PC-9 (cell line): ENCODE measurements at regions not wholly inside any gene's neighbourhood (a gene's known extent, or its start where the extent isn't known, plus 50 kb on each side); places are given as distances from the start of the nearest gene placed in this dataset.

Experiments used
- BruUV-seq: library from RNA; stranded (reverse); fragments of 400-500 nt; replicated peaks from 2 replicates; lab custom pipeline; 2021; lab: Mats Ljungman, UMichigan
- CTCF ChIA-PET: fragments of 300-600 bp; sonication (Branson Sonifier 250); formaldehyde crosslinking; loops from one replicate; lab custom pipeline; 2022; ENCODE audit warnings: antibody characterized with exemption; lab: Charles Lee
- POLR2A ChIA-PET: fragments of 300-600 bp; sonication (Branson Sonifier 250); formaldehyde crosslinking; loops from one replicate; lab custom pipeline; 2022; ENCODE audit warnings: antibody characterized with exemption; ENCODE audit not compliant: unreplicated experiment; lab: Charles Lee
- DNase-seq, 2 experiments: peaks; one replicate each; pipeline versions ENCODE4 v3.0.0 to v3.0.0-alpha.2; 2015 to 2022; ENCODE audit warnings: mixed read lengths in 1 of 2
- H2AFZ ChIP-seq: fragments of 200-600 bp; sonication (generic); 2 replicates; pipeline ENCODE4 v1.8.1; 2017; ENCODE audit warnings: antibody characterized with exemption
- H3F3A ChIP-seq: fragments of 200-600 bp; sonication (generic); 2 replicates; pipeline ENCODE4 v1.8.1; 2017; ENCODE audit warnings: antibody characterized with exemption, mild to moderate bottlenecking, low read depth; ENCODE audit not compliant: insufficient read depth
- H3K27ac ChIP-seq: fragments of 200-600 bp; sonication (generic); 2 replicates; pipeline ENCODE4 v1.6.1; 2016; ENCODE audit warnings: mixed run types
- H3K27me3 ChIP-seq: fragments of 200-600 bp; sonication (generic); 2 replicates; pipeline ENCODE4 v1.6.1; 2016; ENCODE audit warnings: low read depth, mixed run types; ENCODE audit not compliant: insufficient read depth
- H3K36me3 ChIP-seq: fragments of 200-600 bp; sonication (generic); 2 replicates; pipeline ENCODE4 v1.6.1; 2016; ENCODE audit warnings: low read depth, mixed run types
- H3K4me1 ChIP-seq: fragments of 200-600 bp; sonication (generic); replicated peaks from 2 replicates; pipeline ENCODE4 v1.6.1; 2016; ENCODE audit warnings: mixed run types; ENCODE audit not compliant: insufficient read depth
- H3K4me2 ChIP-seq: fragments of 200-600 bp; sonication (generic); 2 replicates; pipeline ENCODE4 v1.6.1; 2017; ENCODE audit warnings: mixed run types
- H3K4me3 ChIP-seq: fragments of 200-600 bp; sonication (generic); 2 replicates; pipeline ENCODE4 v1.6.1; 2016; ENCODE audit warnings: mixed run types
- H3K79me2 ChIP-seq: fragments of 200-600 bp; sonication (generic); 2 replicates; pipeline ENCODE4 v1.6.1; 2017; ENCODE audit warnings: low read depth, mixed run types
- H3K9me2 ChIP-seq: fragments of 200-600 bp; sonication (generic); 2 replicates; pipeline ENCODE4 v1.8.1; 2017; ENCODE audit warnings: mild to moderate bottlenecking; ENCODE audit not compliant: insufficient read depth
- H3K9me3 ChIP-seq: fragments of 200-600 bp; sonication (generic); 2 replicates; pipeline ENCODE4 v1.8.1; 2016; ENCODE audit warnings: low read depth; ENCODE audit not compliant: insufficient read depth
- H4K20me1 ChIP-seq: fragments of 200-600 bp; sonication (generic); 2 replicates; pipeline ENCODE4 v1.8.1; 2017; ENCODE audit not compliant: insufficient read depth
- CTCF ChIP-seq: fragments of 200-600 bp; sonication (generic); conservative IDR thresholded peaks from 2 replicates; pipeline ENCODE4 v1.6.1; 2017; ENCODE audit warnings: mixed run types, antibody characterized with exemption, mild to moderate bottlenecking, moderate library complexity
- EZH2 ChIP-seq: fragments of 200-600 bp; sonication (generic); IDR thresholded peaks from 2 replicates; pipeline ENCODE4 v1.8.0; 2017; ENCODE audit warnings: antibody characterized with exemption, low read depth
- intact Hi-C: fragments of 100-400 bp; cut with micrococcal nuclease; formaldehyde crosslinking; loops from one replicate; pipeline ENCODE4 v1.10.0; 2022; ENCODE audit not compliant: unreplicated experiment

DNA sequence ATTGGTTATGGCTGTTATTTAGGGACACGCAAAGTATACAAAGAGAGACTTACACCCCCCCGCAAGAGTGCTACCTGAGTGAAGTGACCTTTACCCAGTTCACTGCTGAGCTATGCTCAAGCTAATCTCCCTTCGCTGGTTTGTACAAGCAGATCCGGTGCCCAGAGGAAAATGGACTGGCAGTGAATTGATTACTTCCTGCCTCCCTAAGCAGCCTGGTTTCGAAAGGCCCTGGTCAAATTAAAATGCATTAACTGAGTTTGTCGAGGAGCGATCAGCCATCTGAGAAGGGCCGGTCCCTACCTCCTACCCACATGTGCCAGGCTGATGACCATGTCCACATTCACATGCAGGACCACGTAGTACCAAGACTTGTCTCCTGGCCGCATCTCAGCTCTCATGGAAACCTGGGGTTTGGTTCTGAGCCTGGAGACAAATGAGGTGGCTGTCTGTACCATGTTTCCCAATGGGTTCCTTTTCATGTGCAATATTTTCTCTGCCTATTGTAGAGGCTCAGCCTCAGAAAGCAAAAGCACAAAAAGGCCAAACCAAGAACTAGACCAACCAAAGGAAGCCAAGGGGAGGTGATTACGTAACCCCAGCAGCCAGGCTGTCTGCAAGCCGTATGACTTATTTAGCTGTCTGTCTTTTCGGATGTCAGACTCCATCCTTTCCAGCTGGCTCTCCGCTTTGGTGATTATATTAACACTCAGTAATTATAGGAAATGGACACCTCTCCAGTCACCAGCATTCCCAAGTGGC lies 284.7 kb upstream of the PWP1 start:
- Histone ChIP-seq H3K4me3 (no peak overlapping the region), H3K9me3 (no peaks in the 10 kb centered on the region), H3K4me1 (peaks cover 28% of the 10 kb centered on the region), H3F3A (peaks cover 21% of the 10 kb centered on the region; the same call in 1 of the 2 replicates), H3K27ac (no peak overlapping the region), H2AFZ (no peak overlapping the region), H4K20me1 (no peaks in the 10 kb centered on the region), H3K9me2 (no peaks in the 10 kb centered on the region), H3K27me3 (no peaks in the 10 kb centered on the region), H3K4me2 (no peak overlapping the region), H3K79me2 (peaks cover 29% of the 10 kb centered on the region), H3K36me3 (no peaks in the 10 kb centered on the region)
- BruUV-seq = no TSS peak
- ChIA-PET POLR2A (no interaction called here), CTCF (interaction anchor here (0.6 kb wide), 2 partner anchors 59 to 159 kb away, joined by 3 to 6 read pairs; no protein-coding TSS in a partner anchor)
- no peak for TF ChIP-seq CTCF
- TF ChIP-seq EZH2 = no peak
- intact Hi-C loops = no loop called here
- DNase-seq = no peak

GRCh38 chr12:107402041-107403022 lies 283.3 kb upstream of the PWP1 start:
- CTCF ChIA-PET = interaction anchor here (0.6 to 1.2 kb wide), 3 partner anchors 46 to 271 kb away, joined by 4 read pairs; no protein-coding TSS in a partner anchor
- Histone ChIP-seq H3K27ac (no peak overlapping the region), H3K36me3 (no peaks in the 10 kb centered on the region), H3F3A (peaks cover 11% of the 10 kb centered on the region; the same call in 1 of the 2 replicates), H3K4me2 (no peak overlapping the region), H3K27me3 (no peaks in the 10 kb centered on the region), H4K20me1 (no peaks in the 10 kb centered on the region), H3K9me2 (no peaks in the 10 kb centered on the region), H3K79me2 (peaks cover 28% of the 10 kb centered on the region), H2AFZ (no peak overlapping the region), H3K9me3 (no peaks in the 10 kb centered on the region), H3K4me3 (no peak overlapping the region), H3K4me1 (peaks cover 14% of the 10 kb centered on the region)
- POLR2A ChIA-PET = interaction anchor here (0.7 kb wide), 1 partner anchor 82 kb away, joined by 5 read pairs; no protein-coding TSS in a partner anchor
- TF ChIP-seq EZH2 (no peak), CTCF (peak; percentile 79)
- BruUV-seq = no TSS peak
- peak; percentile 69 to 70 for DNase-seq
- intact Hi-C loops = loop anchor here (1.0 kb wide), 3 partner anchors 84 to 270 kb away; a partner anchor contains a TSS

DNA sequence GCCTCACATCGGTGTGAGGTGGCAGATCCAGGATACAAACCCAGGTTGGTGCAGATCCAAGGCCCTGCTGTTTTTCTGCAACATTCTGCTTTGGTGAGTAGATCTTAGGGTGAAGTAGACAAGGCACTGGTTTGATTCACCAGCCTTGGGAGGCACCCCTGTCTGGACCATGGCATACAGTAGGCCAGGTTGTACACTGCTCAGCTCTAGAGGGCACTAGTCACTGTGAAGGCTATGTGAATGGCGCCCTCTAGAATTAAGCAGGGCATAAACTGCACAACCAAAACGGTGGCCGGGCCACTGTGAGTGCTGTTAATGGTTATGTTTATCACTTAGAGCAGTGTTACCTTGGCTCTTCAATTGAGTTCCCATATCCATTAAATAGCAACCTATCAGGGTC lies 280.6 kb upstream of the PWP1 start:
- H3K27me3 ChIP-seq = no peaks in the 10 kb centered on the region
- H4K20me1 ChIP-seq = no peaks in the 10 kb centered on the region
- BruUV-seq = no TSS peak
- TF ChIP-seq CTCF (peak; percentile 72), EZH2 (no peak)
- ChIA-PET POLR2A (no interaction called here), CTCF (interaction anchor here (0.6 to 0.7 kb wide), 2 partner anchors 74 to 160 kb away, joined by 3 read pairs; no protein-coding TSS in a partner anchor)
- DNase-seq = peak; percentile 38 to 56
- H3K79me2 ChIP-seq = peaks cover 3% of the 10 kb centered on the region; the same call in 1 of the 2 replicates
- H3K27ac ChIP-seq = no peak overlapping the region
- no peaks in the 10 kb centered on the region for H3K9me2 ChIP-seq
- no peaks in the 10 kb centered on the region for H3K9me3 ChIP-seq
- no peak overlapping the region for H3K4me3 ChIP-seq
- H3K4me1 ChIP-seq = no peaks in the 10 kb centered on the region
- no peaks in the 10 kb centered on the region for H3F3A ChIP-seq
- H2AFZ ChIP-seq = no peak overlapping the region
- intact Hi-C loops = no loop called here
- H3K4me2 ChIP-seq = no peak overlapping the region
- H3K36me3 ChIP-seq = no peaks in the 10 kb centered on the region
